Osteoblast (primary cell): ENCODE measurements at regions not wholly inside any gene's neighbourhood (a gene's known extent, or its start where the extent isn't known, plus 50 kb on each side); places are given as distances from the start of the nearest gene placed in this dataset.

ENCODE experiments used
- DNase-seq: peaks from one replicate; pipeline ENCODE4 v3.0.0; 2011; ENCODE audit warnings: low spot score, mixed read lengths; ENCODE audit not compliant: insufficient read length; ENCODE audit errors: missing footprints
- H2AFZ ChIP-seq: 2 replicates; pipeline ENCODE4 v1.6.0; 2011; ENCODE audit warnings: mild to moderate bottlenecking, low read length
- H3K27ac ChIP-seq: 2 replicates; pipeline ENCODE4 v1.5.1; 2011; ENCODE audit warnings: mild to moderate bottlenecking, low read depth, low read length, moderate library complexity
- H3K27me3 ChIP-seq: 2 replicates; pipeline ENCODE4 v1.6.0; 2012; ENCODE audit warnings: mild to moderate bottlenecking, control low read depth, inconsistent platforms, low read length, moderate library complexity; ENCODE audit not compliant: insufficient read depth
- H3K36me3 ChIP-seq: 2 replicates; pipeline ENCODE4 v1.5.1; 2011; ENCODE audit warnings: mild to moderate bottlenecking, low read length, control low read depth, moderate library complexity; ENCODE audit not compliant: insufficient read depth
- H3K4me1 ChIP-seq: 2 replicates; pipeline ENCODE4 v1.5.1; 2011; ENCODE audit warnings: mild to moderate bottlenecking, low read length, control low read depth, moderate library complexity; ENCODE audit not compliant: insufficient read depth
- H3K4me2 ChIP-seq: 2 replicates; pipeline ENCODE4 v1.6.0; 2011; ENCODE audit warnings: mild to moderate bottlenecking, low read length; ENCODE audit not compliant: insufficient read depth
- H3K4me3 ChIP-seq: fragments of 200-600 bp; sonication (generic); 3 replicates; pipeline ENCODE4 v1.5.1; 2012; ENCODE audit warnings: mild to moderate bottlenecking, low read length, inconsistent platforms; ENCODE audit not compliant: insufficient read depth
- H3K79me2 ChIP-seq: 2 replicates; pipeline ENCODE4 v1.6.0; 2012; ENCODE audit warnings: mild to moderate bottlenecking, low read length, control low read depth, inconsistent platforms; ENCODE audit not compliant: insufficient read depth
- H3K9me3 ChIP-seq: 2 replicates; pipeline ENCODE4 v1.5.1; 2011; ENCODE audit warnings: low read depth, low read length, control low read depth
- H4K20me1 ChIP-seq: 2 replicates; pipeline ENCODE4 v1.6.0; 2012; ENCODE audit warnings: mild to moderate bottlenecking, low read length, control low read depth; ENCODE audit not compliant: insufficient read depth
- TF ChIP-seq, protein P1 (sequence below): IDR thresholded peaks from 2 replicates; pipeline ENCODE4 v1.5.1; 2011; ENCODE audit warnings: mild to moderate bottlenecking, low read depth, low read length, moderate library complexity; ENCODE audit errors: extremely low read depth

DNA sequence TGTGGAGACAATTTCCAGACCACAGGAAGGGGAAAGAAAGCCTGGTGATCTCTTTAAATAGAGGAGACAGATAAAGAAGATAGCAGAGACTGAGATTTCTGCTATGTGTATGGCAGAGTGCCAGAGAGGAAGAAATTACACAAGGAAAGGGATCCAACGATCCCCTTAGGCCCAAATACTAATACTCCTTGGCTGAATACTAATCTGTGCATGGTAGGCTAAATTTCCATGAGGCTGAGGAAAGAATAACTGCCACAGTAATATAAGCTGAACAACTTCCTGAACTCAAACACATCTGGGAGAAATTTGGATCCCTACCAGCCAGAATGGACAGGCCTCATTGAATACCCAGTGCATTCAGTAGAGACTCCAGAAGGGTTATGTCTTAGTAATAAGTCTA lies 83.3 kb upstream of the TNFAIP3 start:
- Histone ChIP-seq H2AFZ (peak overlapping the region; percentile 23), H3K4me2 (no peak overlapping the region), H3K4me1 (no peaks in the 10 kb centered on the region), H3K36me3 (no peaks in the 10 kb centered on the region), H4K20me1 (no peaks in the 10 kb centered on the region), H3K4me3 (no peak overlapping the region), H3K27ac (no peak overlapping the region), H3K27me3 (no peaks in the 10 kb centered on the region), H3K9me3 (no peaks in the 10 kb centered on the region), H3K79me2 (no peaks in the 10 kb centered on the region)
- TF ChIP-seq, protein P1, sequence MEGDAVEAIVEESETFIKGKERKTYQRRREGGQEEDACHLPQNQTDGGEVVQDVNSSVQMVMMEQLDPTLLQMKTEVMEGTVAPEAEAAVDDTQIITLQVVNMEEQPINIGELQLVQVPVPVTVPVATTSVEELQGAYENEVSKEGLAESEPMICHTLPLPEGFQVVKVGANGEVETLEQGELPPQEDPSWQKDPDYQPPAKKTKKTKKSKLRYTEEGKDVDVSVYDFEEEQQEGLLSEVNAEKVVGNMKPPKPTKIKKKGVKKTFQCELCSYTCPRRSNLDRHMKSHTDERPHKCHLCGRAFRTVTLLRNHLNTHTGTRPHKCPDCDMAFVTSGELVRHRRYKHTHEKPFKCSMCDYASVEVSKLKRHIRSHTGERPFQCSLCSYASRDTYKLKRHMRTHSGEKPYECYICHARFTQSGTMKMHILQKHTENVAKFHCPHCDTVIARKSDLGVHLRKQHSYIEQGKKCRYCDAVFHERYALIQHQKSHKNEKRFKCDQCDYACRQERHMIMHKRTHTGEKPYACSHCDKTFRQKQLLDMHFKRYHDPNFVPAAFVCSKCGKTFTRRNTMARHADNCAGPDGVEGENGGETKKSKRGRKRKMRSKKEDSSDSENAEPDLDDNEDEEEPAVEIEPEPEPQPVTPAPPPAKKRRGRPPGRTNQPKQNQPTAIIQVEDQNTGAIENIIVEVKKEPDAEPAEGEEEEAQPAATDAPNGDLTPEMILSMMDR: no peak
- no peak for DNase-seq

DNA sequence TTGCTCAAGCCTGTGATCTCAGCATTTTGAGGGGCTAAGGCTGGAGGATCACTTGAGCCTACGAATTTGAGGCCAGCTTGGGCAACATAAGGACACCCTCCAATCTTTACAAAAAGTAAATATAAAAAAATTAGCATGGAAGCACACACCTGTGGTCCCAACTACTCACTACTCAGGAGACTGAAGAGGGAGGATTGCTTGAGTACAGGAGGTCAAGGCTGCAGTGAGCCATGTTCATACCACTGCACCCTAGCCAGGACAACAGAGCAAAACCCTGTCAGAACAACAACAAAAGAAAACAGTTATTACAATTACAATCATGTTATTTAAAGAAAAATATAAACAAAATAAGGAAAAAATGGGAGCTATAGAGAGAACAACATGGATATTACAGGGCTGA lies 82.5 kb upstream of the TNFAIP3 start:
- Histone ChIP-seq H3K4me1 (no peaks in the 10 kb centered on the region), H3K27ac (no peak overlapping the region), H3K27me3 (no peaks in the 10 kb centered on the region), H3K9me3 (no peaks in the 10 kb centered on the region), H3K36me3 (no peaks in the 10 kb centered on the region), H3K4me3 (no peak overlapping the region), H2AFZ (no peak overlapping the region), H4K20me1 (no peaks in the 10 kb centered on the region), H3K79me2 (no peaks in the 10 kb centered on the region), H3K4me2 (no peak overlapping the region)
- DNase-seq: no peak
- TF ChIP-seq, protein P1: no peak

DNA sequence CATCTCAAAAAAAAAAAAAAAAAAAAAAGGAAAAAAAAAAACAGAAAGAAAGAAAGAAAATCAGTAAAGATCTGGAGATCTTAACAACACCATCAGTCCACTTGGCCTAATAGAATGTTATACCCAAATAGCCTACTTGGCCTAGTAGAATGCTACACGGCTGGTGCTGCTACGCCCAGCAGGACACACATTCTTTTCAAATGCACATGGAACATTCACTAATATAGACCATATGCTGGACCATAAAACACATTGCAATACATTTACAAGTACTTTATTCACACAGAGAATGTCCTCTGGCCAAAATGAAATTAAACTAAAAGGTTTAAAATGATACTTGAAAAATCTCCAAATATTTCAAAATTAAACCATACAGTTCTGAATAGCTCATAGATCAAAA lies 80.0 kb upstream of the TNFAIP3 start:
- TF ChIP-seq, protein P1: no peak
- H3K79me2 ChIP-seq: no peaks in the 10 kb centered on the region
- no peaks in the 10 kb centered on the region for H3K27me3 ChIP-seq
- H4K20me1 ChIP-seq: no peaks in the 10 kb centered on the region
- H3K4me3 ChIP-seq: no peak overlapping the region
- H2AFZ ChIP-seq: no peak overlapping the region
- no peaks in the 10 kb centered on the region for H3K36me3 ChIP-seq
- H3K4me1 ChIP-seq: no peaks in the 10 kb centered on the region
- no peaks in the 10 kb centered on the region for H3K9me3 ChIP-seq
- H3K4me2 ChIP-seq: no peak overlapping the region
- DNase-seq: no peak
- H3K27ac ChIP-seq: no peak overlapping the region

DNA sequence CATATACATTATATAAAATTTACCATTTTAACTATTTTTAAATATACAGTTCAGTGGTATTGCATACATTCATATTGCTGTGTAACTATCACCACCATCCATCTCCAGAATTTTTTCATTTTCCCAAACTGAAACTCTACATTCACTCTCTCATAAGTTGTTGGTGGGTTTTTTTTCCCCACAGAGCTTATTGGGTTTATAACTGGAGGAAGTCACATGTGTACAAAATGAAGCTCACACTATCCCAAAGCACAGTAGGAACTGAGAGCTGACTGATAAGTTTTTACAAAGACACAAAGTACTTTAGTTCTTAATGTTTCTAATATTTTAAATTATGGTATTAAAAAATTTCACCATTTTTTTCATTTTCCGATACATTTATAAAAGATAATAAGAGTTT lies 78.8 kb upstream of the TNFAIP3 start:
- H3K27ac ChIP-seq: no peak overlapping the region
- H3K9me3 ChIP-seq: no peaks in the 10 kb centered on the region
- H3K36me3 ChIP-seq: no peaks in the 10 kb centered on the region
- H4K20me1 ChIP-seq: no peaks in the 10 kb centered on the region
- H2AFZ ChIP-seq: no peak overlapping the region
- no peaks in the 10 kb centered on the region for H3K4me1 ChIP-seq
- H3K27me3 ChIP-seq: no peaks in the 10 kb centered on the region
- H3K4me3 ChIP-seq: no peak overlapping the region
- H3K79me2 ChIP-seq: no peaks in the 10 kb centered on the region
- TF ChIP-seq, protein P1: no peak
- no peak for DNase-seq
- H3K4me2 ChIP-seq: no peak overlapping the region
